CD4-positive, alpha-beta memory T cell (primary cell): ENCODE measurements at regions not wholly inside any gene's neighbourhood (a gene's known extent, or its start where the extent isn't known, plus 50 kb on each side); places are given as distances from the start of the nearest gene placed in this dataset.

Experiments used
- CTCF ChIA-PET: fragments of 350-600 bp; sonication (Branson Sonifier 250); formaldehyde crosslinking; loops from one replicate; lab custom pipeline; 2021; ENCODE audit warnings: inconsistent platforms; ENCODE audit not compliant: partially characterized antibody; lab: Charles Lee
- POLR2A ChIA-PET: fragments of 350-600 bp; sonication (Branson Sonifier 250); formaldehyde crosslinking; loops from one replicate; lab custom pipeline; 2021; ENCODE audit not compliant: partially characterized antibody; lab: Charles Lee
- DNase-seq, 5 donors: peaks; one replicate each; pipeline versions ENCODE4 v3.0.0 to v3.0.0-alpha.2; 2020 to 2022; ENCODE audit warnings: mixed read lengths in 1 of 5
- H3K27ac ChIP-seq: one replicate; pipeline ENCODE4 v1.7.0; 2013; ENCODE audit warnings: low read depth, low read length
- H3K27me3 ChIP-seq: 2 replicates; pipeline ENCODE4 v1.7.0; 2013; ENCODE audit warnings: mild to moderate bottlenecking, low read length, moderate library complexity; ENCODE audit not compliant: insufficient read depth
- H3K36me3 ChIP-seq: 2 replicates; pipeline ENCODE4 v1.7.0; 2013; ENCODE audit warnings: mild to moderate bottlenecking, low read length, moderate library complexity; ENCODE audit not compliant: insufficient read depth
- H3K4me1 ChIP-seq: 2 replicates; pipeline ENCODE4 v1.7.0; 2013; ENCODE audit warnings: mild to moderate bottlenecking, low read length, moderate library complexity; ENCODE audit not compliant: insufficient read depth
- H3K4me3 ChIP-seq, 2 donors: one replicate each; pipeline ENCODE4 v1.7.0; 2013; ENCODE audit warnings: low read length in 2 of 2, mild to moderate bottlenecking in 1 of 2
- H3K9me3 ChIP-seq, 2 donors: one replicate each; pipeline ENCODE4 v1.7.0; 2013; ENCODE audit warnings: low read length in 2 of 2, control low read depth in 1 of 2; ENCODE audit not compliant: control insufficient read depth in 1 of 2
- H3K27ac Mint-ChIP-seq, 7 donors: one replicate each; pipeline ENCODE4 v1.8.0; 2020 to 2021; ENCODE audit warnings: mixed read lengths in 7 of 7, mild to moderate bottlenecking in 6 of 7, inconsistent platforms in 3 of 7, moderate library complexity in 3 of 7
- H3K27me3 Mint-ChIP-seq, 2 donors: one replicate each; pipeline ENCODE4 v1.8.0; 2020 to 2021; ENCODE audit warnings: mixed read lengths in 2 of 2
- H3K36me3 Mint-ChIP-seq, 2 donors: one replicate each; pipeline ENCODE4 v1.8.0; 2020 to 2021; ENCODE audit warnings: mixed read lengths in 2 of 2, inconsistent platforms in 1 of 2, mild to moderate bottlenecking in 1 of 2
- H3K4me1 Mint-ChIP-seq, 4 donors: one replicate each; pipeline ENCODE4 v1.8.0; 2020 to 2021; ENCODE audit warnings: mixed read lengths in 4 of 4, mild to moderate bottlenecking in 1 of 4
- H3K4me3 Mint-ChIP-seq, 8 donors: one replicate each; pipeline ENCODE4 v1.8.0; 2020 to 2021; ENCODE audit warnings: mixed read lengths in 8 of 8, mild to moderate bottlenecking in 7 of 8, moderate library complexity in 6 of 8, inconsistent platforms in 3 of 8
- H3K9me3 Mint-ChIP-seq, 8 donors: one replicate each; pipeline ENCODE4 v1.8.0; 2020 to 2021; ENCODE audit warnings: mixed read lengths in 8 of 8, mild to moderate bottlenecking in 5 of 8, inconsistent platforms in 3 of 8, moderate library complexity in 1 of 8
- intact Hi-C: fragments of 100-400 bp; cut with micrococcal nuclease; formaldehyde crosslinking; loops from one replicate; pipeline ENCODE4 v1.15.1; 2023

- H3K9me3 ChIP-seq, result no peaks in the 10 kb centered on the region
- ChIA-PET CTCF (no interaction called here), POLR2A (no interaction called here)
- H3K4me3 Mint-ChIP-seq, result no peak overlapping the region
- no peaks in the 10 kb centered on the region for H3K36me3 ChIP-seq
- H3K9me3 Mint-ChIP-seq, result no peaks in the 10 kb centered on the region
- H3K4me1 Mint-ChIP-seq, result no peaks in the 10 kb centered on the region
- H3K36me3 Mint-ChIP-seq, result no peaks in the 10 kb centered on the region
- DNase-seq, result no peak
- intact Hi-C loops, result no loop called here
- H3K4me3 ChIP-seq, result no peak overlapping the region
- peaks cover 7 to 10% of the 10 kb centered on the region in 2 donors for H3K27me3 Mint-ChIP-seq
- no peak overlapping the region for H3K27ac ChIP-seq
- no peaks in the 10 kb centered on the region for H3K27me3 ChIP-seq
- H3K27ac Mint-ChIP-seq, result no peak overlapping the region
- no peaks in the 10 kb centered on the region for H3K4me1 ChIP-seq
Measured at GRCh38 chr11:34756591-34756990, 135.7 kb downstream of the EHF start.

- H3K9me3 ChIP-seq, result no peaks in the 10 kb centered on the region
- intact Hi-C loops, result no loop called here
- POLR2A ChIA-PET, result no interaction called here
- CTCF ChIA-PET, result no interaction called here
- no peaks in the 10 kb centered on the region for H3K4me1 ChIP-seq
- H3K27ac ChIP-seq, result no peak overlapping the region
- DNase-seq, result no peak
- no peaks in the 10 kb centered on the region for H3K4me1 Mint-ChIP-seq
- H3K9me3 Mint-ChIP-seq, result no peaks in the 10 kb centered on the region
- H3K27me3 Mint-ChIP-seq, result peaks cover 7 to 12% of the 10 kb centered on the region in 2 donors
- no peak overlapping the region for H3K4me3 Mint-ChIP-seq
- H3K27ac Mint-ChIP-seq, result no peak overlapping the region
- H3K4me3 ChIP-seq, result no peak overlapping the region
- H3K27me3 ChIP-seq, result no peaks in the 10 kb centered on the region
- H3K36me3 ChIP-seq, result no peaks in the 10 kb centered on the region
- H3K36me3 Mint-ChIP-seq, result no peaks in the 10 kb centered on the region
Measured at GRCh38 chr11:34755671-34756070, 134.8 kb downstream of the EHF start.

GRCh38 chr11:34754171-34754823 lies 133.4 kb downstream of the EHF start:
- Histone ChIP-seq H3K27me3 (no peaks in the 10 kb centered on the region), H3K4me1 (no peaks in the 10 kb centered on the region), H3K36me3 (no peaks in the 10 kb centered on the region), H3K27ac (no peak overlapping the region), H3K9me3 (no peaks in the 10 kb centered on the region), H3K4me3 (no peak overlapping the region)
- intact Hi-C loops, result no loop called here
- Mint-ChIP-seq H3K4me3 (no peak overlapping the region), H3K27ac (no peak overlapping the region), H3K4me1 (no peaks in the 10 kb centered on the region), H3K36me3 (no peaks in the 10 kb centered on the region), H3K9me3 (peaks cover 0 to 2% (median 0%) of the 10 kb centered on the region in 8 donors), H3K27me3 (peaks cover 14 to 17% of the 10 kb centered on the region in 2 donors)
- CTCF ChIA-PET, result no interaction called here
- POLR2A ChIA-PET, result no interaction called here
- no peak for DNase-seq

- ChIA-PET CTCF (no interaction called here), POLR2A (no interaction called here)
- Mint-ChIP-seq H3K27me3 (peaks cover 10 to 12% of the 10 kb centered on the region in 2 donors), H3K9me3 (peaks cover 0 to 2% (median 0%) of the 10 kb centered on the region in 8 donors), H3K27ac (no peak overlapping the region), H3K4me1 (no peaks in the 10 kb centered on the region), H3K36me3 (no peaks in the 10 kb centered on the region), H3K4me3 (no peak overlapping the region)
- Histone ChIP-seq H3K4me3 (no peak overlapping the region), H3K4me1 (no peaks in the 10 kb centered on the region), H3K27me3 (no peaks in the 10 kb centered on the region), H3K36me3 (no peaks in the 10 kb centered on the region), H3K9me3 (no peaks in the 10 kb centered on the region), H3K27ac (no peak overlapping the region)
- no peak for DNase-seq
- intact Hi-C loops, result no loop called here
Measured at GRCh38 chr11:34750692-34751405, 130.0 kb downstream of the EHF start.

- Mint-ChIP-seq H3K9me3 (peaks cover 0 to 2% (median 0%) of the 10 kb centered on the region in 8 donors), H3K27ac (no peak overlapping the region), H3K36me3 (no peaks in the 10 kb centered on the region), H3K4me1 (no peaks in the 10 kb centered on the region), H3K4me3 (no peak overlapping the region), H3K27me3 (peaks cover 8 to 12% of the 10 kb centered on the region in 2 donors)
- Histone ChIP-seq H3K27me3 (no peaks in the 10 kb centered on the region), H3K27ac (no peak overlapping the region), H3K9me3 (no peaks in the 10 kb centered on the region), H3K36me3 (no peaks in the 10 kb centered on the region), H3K4me3 (no peak overlapping the region), H3K4me1 (no peaks in the 10 kb centered on the region)
- intact Hi-C loops, result no loop called here
- ChIA-PET POLR2A (no interaction called here), CTCF (interaction anchor here (0.6 kb wide), 1 partner anchor 113 kb away, joined by 3 read pairs; no protein-coding TSS in a partner anchor)
- DNase-seq, result no peak
Measured at GRCh38 chr11:34749666-34750659, 129.1 kb downstream of the EHF start.

GRCh38 chr11:34748036-34748435 lies 127.1 kb downstream of the EHF start:
- H3K4me1 Mint-ChIP-seq, result no peaks in the 10 kb centered on the region
- H3K4me3 Mint-ChIP-seq, result no peak overlapping the region
- Histone ChIP-seq H3K9me3 (no peaks in the 10 kb centered on the region), H3K36me3 (no peaks in the 10 kb centered on the region), H3K4me1 (no peaks in the 10 kb centered on the region), H3K4me3 (no peak overlapping the region), H3K27me3 (no peaks in the 10 kb centered on the region), H3K27ac (no peak overlapping the region)
- no peak overlapping the region for H3K27ac Mint-ChIP-seq
- CTCF ChIA-PET, result no interaction called here
- intact Hi-C loops, result no loop called here
- POLR2A ChIA-PET, result no interaction called here
- H3K27me3 Mint-ChIP-seq, result peaks cover 8 to 12% of the 10 kb centered on the region in 2 donors
- no peaks in the 10 kb centered on the region for H3K36me3 Mint-ChIP-seq
- peaks cover 0 to 2% (median 0%) of the 10 kb centered on the region in 8 donors for H3K9me3 Mint-ChIP-seq
- no peak for DNase-seq

- CTCF ChIA-PET, result no interaction called here
- H3K36me3 ChIP-seq, result no peaks in the 10 kb centered on the region
- intact Hi-C loops, result no loop called here
Measured at GRCh38 chr11:34747251-34747650, 126.4 kb downstream of the EHF start.

More at GRCh38 chr11:34747251-34747650, 126.4 kb downstream of the EHF start:
- Histone ChIP-seq H3K27ac (no peak overlapping the region), H3K4me3 (no peak overlapping the region), H3K27me3 (no peaks in the 10 kb centered on the region), H3K9me3 (no peaks in the 10 kb centered on the region), H3K4me1 (no peaks in the 10 kb centered on the region)
- Mint-ChIP-seq H3K36me3 (no peaks in the 10 kb centered on the region), H3K4me3 (no peak overlapping the region), H3K4me1 (no peaks in the 10 kb centered on the region), H3K27me3 (peaks cover 8 to 12% of the 10 kb centered on the region in 2 donors), H3K27ac (no peak overlapping the region), H3K9me3 (peaks cover 0 to 2% (median 0%) of the 10 kb centered on the region in 8 donors)
- POLR2A ChIA-PET, result no interaction called here
- no peak for DNase-seq
